Testis (tissue), 2 donors: ENCODE measurements at regions not wholly inside any gene's neighbourhood (a gene's known extent, or its start where the extent isn't known, plus 50 kb on each side); places are given as distances from the start of the nearest gene placed in this dataset.

Experiments used
- POLR2A ChIP-seq: fragments of 450-650 bp; IDR thresholded peaks from one replicate; pipeline ENCODE4 v1.6.1; 2017; ENCODE audit warnings: antibody characterized with exemption, mild to moderate bottlenecking, moderate library complexity
- TF ChIP-seq, protein P1 (sequence below), 3 experiments: fragments of 450-650 bp in 2 of 3; fragments of 200-600 bp in 1 of 3; sonication (generic) in 1 of 3; IDR thresholded peaks; one replicate each; pipeline ENCODE4 v1.5.1; 2016 to 2019; ENCODE audit warnings: antibody characterized with exemption in 3 of 3, mild to moderate bottlenecking in 2 of 3, moderate library complexity in 1 of 3

DNA sequence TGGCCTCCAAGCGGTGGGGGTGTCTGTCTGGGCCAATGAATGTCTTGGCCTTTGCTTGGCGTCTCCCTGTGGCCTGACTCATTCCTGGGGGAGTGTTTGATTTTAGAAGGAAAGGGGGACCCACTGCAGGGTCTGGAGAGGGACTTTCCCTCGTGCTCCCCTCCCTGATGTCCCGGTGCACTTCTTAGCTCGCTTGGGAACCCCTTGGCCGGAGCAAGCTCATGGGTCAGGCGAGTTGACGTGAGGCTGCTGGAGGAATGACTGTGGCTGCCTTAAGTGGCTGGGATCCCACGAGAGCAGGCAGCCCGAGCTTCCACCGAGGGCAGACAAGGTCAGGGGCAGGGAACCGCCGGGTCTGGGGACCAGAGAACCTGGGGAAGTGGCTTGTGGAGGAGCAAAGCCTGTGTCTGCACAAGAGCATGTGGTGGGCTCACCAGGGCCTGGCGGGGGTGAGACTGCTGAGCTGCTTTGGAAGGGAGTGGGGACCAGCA lies 218.4 kb upstream of the C14orf180 start:
- TF ChIP-seq, protein P1, sequence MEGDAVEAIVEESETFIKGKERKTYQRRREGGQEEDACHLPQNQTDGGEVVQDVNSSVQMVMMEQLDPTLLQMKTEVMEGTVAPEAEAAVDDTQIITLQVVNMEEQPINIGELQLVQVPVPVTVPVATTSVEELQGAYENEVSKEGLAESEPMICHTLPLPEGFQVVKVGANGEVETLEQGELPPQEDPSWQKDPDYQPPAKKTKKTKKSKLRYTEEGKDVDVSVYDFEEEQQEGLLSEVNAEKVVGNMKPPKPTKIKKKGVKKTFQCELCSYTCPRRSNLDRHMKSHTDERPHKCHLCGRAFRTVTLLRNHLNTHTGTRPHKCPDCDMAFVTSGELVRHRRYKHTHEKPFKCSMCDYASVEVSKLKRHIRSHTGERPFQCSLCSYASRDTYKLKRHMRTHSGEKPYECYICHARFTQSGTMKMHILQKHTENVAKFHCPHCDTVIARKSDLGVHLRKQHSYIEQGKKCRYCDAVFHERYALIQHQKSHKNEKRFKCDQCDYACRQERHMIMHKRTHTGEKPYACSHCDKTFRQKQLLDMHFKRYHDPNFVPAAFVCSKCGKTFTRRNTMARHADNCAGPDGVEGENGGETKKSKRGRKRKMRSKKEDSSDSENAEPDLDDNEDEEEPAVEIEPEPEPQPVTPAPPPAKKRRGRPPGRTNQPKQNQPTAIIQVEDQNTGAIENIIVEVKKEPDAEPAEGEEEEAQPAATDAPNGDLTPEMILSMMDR (IDR thresholded peaks at IDR 0.05): no peak
- TF ChIP-seq POLR2A: no peak
